ENCODE measurements at regions not wholly inside any gene's neighbourhood (a gene's known extent, or its start where the extent isn't known, plus 50 kb on each side); places are given as distances from the start of the nearest gene placed in this dataset.

- H3K79me2 ChIP-seq (replicated peaks; ENCODE audit: insufficient read depth) = no peaks in the 10 kb centered on the region
- H4K20me1 ChIP-seq (replicated peaks; ENCODE audit: insufficient read depth) = no peaks in the 10 kb centered on the region
- H3K27me3 Mint-ChIP-seq (ENCODE audit: insufficient read depth, low read depth, poor library complexity) = no peaks in the 10 kb centered on the region
- 0 out of 3 replicates have a peak, but pooled peaks cover 4% of the 10 kb centered on the region for H3K4me1 Mint-ChIP-seq
- H3K27ac Mint-ChIP-seq = no peak overlapping the region
- DNase-seq (ENCODE audit: low spot score) (peak; percentile 65), ATAC-seq (peak; percentile 87)
- no peak overlapping the region for H3K27ac ChIP-seq (ENCODE audit: low read depth)
- H2AFZ ChIP-seq = peak overlapping the region; percentile 53
- TF ChIP-seq JUNB (IDR thresholded peaks at IDR 0.05; ENCODE audit: unreplicated experiment) = no peak
- TF ChIP-seq, protein P1, sequence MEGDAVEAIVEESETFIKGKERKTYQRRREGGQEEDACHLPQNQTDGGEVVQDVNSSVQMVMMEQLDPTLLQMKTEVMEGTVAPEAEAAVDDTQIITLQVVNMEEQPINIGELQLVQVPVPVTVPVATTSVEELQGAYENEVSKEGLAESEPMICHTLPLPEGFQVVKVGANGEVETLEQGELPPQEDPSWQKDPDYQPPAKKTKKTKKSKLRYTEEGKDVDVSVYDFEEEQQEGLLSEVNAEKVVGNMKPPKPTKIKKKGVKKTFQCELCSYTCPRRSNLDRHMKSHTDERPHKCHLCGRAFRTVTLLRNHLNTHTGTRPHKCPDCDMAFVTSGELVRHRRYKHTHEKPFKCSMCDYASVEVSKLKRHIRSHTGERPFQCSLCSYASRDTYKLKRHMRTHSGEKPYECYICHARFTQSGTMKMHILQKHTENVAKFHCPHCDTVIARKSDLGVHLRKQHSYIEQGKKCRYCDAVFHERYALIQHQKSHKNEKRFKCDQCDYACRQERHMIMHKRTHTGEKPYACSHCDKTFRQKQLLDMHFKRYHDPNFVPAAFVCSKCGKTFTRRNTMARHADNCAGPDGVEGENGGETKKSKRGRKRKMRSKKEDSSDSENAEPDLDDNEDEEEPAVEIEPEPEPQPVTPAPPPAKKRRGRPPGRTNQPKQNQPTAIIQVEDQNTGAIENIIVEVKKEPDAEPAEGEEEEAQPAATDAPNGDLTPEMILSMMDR (conservative IDR thresholded peaks at IDR 0.05; ENCODE audit: low read depth in 2 of 2) = peak; percentile 59 to 77
- no peaks in the 10 kb centered on the region; the same call in 1 of the 2 replicates for H3K36me3 ChIP-seq (ENCODE audit: insufficient read depth)
- no peak overlapping the region for H3K4me2 ChIP-seq
- H3K4me1 ChIP-seq (ENCODE audit: insufficient read depth) = no peaks in the 10 kb centered on the region
- no peaks in the 10 kb centered on the region for H3K27me3 ChIP-seq (ENCODE audit: insufficient read depth)
- peaks cover 6% of the 10 kb centered on the region; the same call in 1 of the 2 replicates for H3K9me2 ChIP-seq (ENCODE audit: insufficient read depth)
- H3F3A ChIP-seq (replicated peaks; ENCODE audit: low read depth) = no peaks in the 10 kb centered on the region
- peaks cover 10% of the 10 kb centered on the region; the same call in 2 of the 3 replicates for H3K9me3 Mint-ChIP-seq
- H3K4me3 Mint-ChIP-seq = no peak overlapping the region
- H3K4me3 ChIP-seq = no peak overlapping the region
- H3K36me3 Mint-ChIP-seq (ENCODE audit: low read depth) = peaks cover 9% of the 10 kb centered on the region; the same call in 2 of the 3 replicates
Measured at GRCh38 chr4:104352211-104352610, 142.5 kb downstream of the CXXC4 start.

GRCh38 chr4:104351706-104352105 lies 143.0 kb downstream of the CXXC4 start:
- Mint-ChIP-seq H3K36me3 (ENCODE audit: low read depth) (peaks cover 9% of the 10 kb centered on the region; the same call in 2 of the 3 replicates), H3K27ac (no peak overlapping the region), H3K4me3 (no peak overlapping the region), H3K4me1 (0 out of 3 replicates have a peak, but pooled peaks cover 4% of the 10 kb centered on the region), H3K27me3 (ENCODE audit: insufficient read depth, low read depth, poor library complexity) (no peaks in the 10 kb centered on the region), H3K9me3 (peaks cover 11% of the 10 kb centered on the region; the same call in 2 of the 3 replicates)
- no peak overlapping the region for H3K27ac ChIP-seq (ENCODE audit: low read depth)
- no peaks in the 10 kb centered on the region for H3F3A ChIP-seq (replicated peaks; ENCODE audit: low read depth)
- H2AFZ ChIP-seq = no peak overlapping the region
- no peaks in the 10 kb centered on the region for H3K27me3 ChIP-seq (ENCODE audit: insufficient read depth)
- no peak for DNase-seq (ENCODE audit: low spot score)
- no peak overlapping the region for H3K4me2 ChIP-seq
- H3K36me3 ChIP-seq (ENCODE audit: insufficient read depth) = no peaks in the 10 kb centered on the region; the same call in 1 of the 2 replicates
- H3K79me2 ChIP-seq (replicated peaks; ENCODE audit: insufficient read depth) = no peaks in the 10 kb centered on the region
- no peak for ATAC-seq
- H3K9me2 ChIP-seq (ENCODE audit: insufficient read depth) = peaks cover 6% of the 10 kb centered on the region; the same call in 1 of the 2 replicates
- no peaks in the 10 kb centered on the region for H3K4me1 ChIP-seq (ENCODE audit: insufficient read depth)
- H4K20me1 ChIP-seq (replicated peaks; ENCODE audit: insufficient read depth) = no peaks in the 10 kb centered on the region
- no peak overlapping the region for H3K4me3 ChIP-seq
- TF ChIP-seq ZNF114 (CRISPR knock-in tag; IDR thresholded peaks at IDR 0.05) = no peak
- no peak for TF ChIP-seq POLR2AphosphoS5 (IDR thresholded peaks at IDR 0.05; ENCODE audit: low read depth)
- TF ChIP-seq, protein P2, sequence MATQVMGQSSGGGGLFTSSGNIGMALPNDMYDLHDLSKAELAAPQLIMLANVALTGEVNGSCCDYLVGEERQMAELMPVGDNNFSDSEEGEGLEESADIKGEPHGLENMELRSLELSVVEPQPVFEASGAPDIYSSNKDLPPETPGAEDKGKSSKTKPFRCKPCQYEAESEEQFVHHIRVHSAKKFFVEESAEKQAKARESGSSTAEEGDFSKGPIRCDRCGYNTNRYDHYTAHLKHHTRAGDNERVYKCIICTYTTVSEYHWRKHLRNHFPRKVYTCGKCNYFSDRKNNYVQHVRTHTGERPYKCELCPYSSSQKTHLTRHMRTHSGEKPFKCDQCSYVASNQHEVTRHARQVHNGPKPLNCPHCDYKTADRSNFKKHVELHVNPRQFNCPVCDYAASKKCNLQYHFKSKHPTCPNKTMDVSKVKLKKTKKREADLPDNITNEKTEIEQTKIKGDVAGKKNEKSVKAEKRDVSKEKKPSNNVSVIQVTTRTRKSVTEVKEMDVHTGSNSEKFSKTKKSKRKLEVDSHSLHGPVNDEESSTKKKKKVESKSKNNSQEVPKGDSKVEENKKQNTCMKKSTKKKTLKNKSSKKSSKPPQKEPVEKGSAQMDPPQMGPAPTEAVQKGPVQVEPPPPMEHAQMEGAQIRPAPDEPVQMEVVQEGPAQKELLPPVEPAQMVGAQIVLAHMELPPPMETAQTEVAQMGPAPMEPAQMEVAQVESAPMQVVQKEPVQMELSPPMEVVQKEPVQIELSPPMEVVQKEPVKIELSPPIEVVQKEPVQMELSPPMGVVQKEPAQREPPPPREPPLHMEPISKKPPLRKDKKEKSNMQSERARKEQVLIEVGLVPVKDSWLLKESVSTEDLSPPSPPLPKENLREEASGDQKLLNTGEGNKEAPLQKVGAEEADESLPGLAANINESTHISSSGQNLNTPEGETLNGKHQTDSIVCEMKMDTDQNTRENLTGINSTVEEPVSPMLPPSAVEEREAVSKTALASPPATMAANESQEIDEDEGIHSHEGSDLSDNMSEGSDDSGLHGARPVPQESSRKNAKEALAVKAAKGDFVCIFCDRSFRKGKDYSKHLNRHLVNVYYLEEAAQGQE (IDR thresholded peaks at IDR 0.05; ENCODE audit: unreplicated experiment) = no peak
- no peak for TF ChIP-seq ZNF331 (CRISPR knock-in tag; IDR thresholded peaks at IDR 0.05; ENCODE audit: low read depth)
- TF ChIP-seq ETS1 (IDR thresholded peaks at IDR 0.05) = no peak
- TF ChIP-seq, protein P1 (conservative IDR thresholded peaks at IDR 0.05; ENCODE audit: low read depth in 2 of 2) = no peak
- no peak for TF ChIP-seq CREB1 (CRISPR knock-in tag; IDR thresholded peaks at IDR 0.05; ENCODE audit: low read depth)
- TF ChIP-seq STAT1 (IDR thresholded peaks at IDR 0.05; ENCODE audit: unreplicated experiment) = no peak
- TF ChIP-seq NANOG (IDR thresholded peaks at IDR 0.05; ENCODE audit: borderline replicate concordance) = no peak

Data from GM23338 (cell line).